Lung (tissue), 12 donors: ENCODE measurements at regions not wholly inside any gene's neighbourhood (a gene's known extent, or its start where the extent isn't known, plus 50 kb on each side); places are given as distances from the start of the nearest gene placed in this dataset. TPM values are rescaled to one million over a fixed set of nuclear protein-coding genes. Genes with fewer than 3 reads are reported as not detected.

Experiments used
- ATAC-seq: fragments of 200-7000 bp; cut with Tn5 transposase; one replicate; pipeline ENCODE4 v1.9.1; 2020; ENCODE audit warnings: moderate number of reproducible peaks; ENCODE audit not compliant: insufficient read depth, low FRiP score
- DNase-seq, 3 donors: peaks; one replicate each; pipeline ENCODE4 v3.0.0-alpha.2; 2013 to 2017
- H3K27ac ChIP-seq, 2 donors: one replicate each; pipeline ENCODE4 v1.5.1; 2013; ENCODE audit warnings: mild to moderate bottlenecking in 2 of 2, moderate library complexity in 2 of 2, control low read depth in 1 of 2, inconsistent platforms in 1 of 2, low read depth in 1 of 2, low read length in 1 of 2
- H3K27me3 ChIP-seq, 3 donors: one replicate each; pipeline ENCODE4 v1.5.1; 2013; ENCODE audit warnings: low read length in 2 of 3; ENCODE audit not compliant: control insufficient read depth in 3 of 3, insufficient read depth in 3 of 3
- H3K36me3 ChIP-seq, 4 donors: one replicate each; pipeline ENCODE4 v1.5.1; 2013; ENCODE audit warnings: low read length in 4 of 4, mild to moderate bottlenecking in 1 of 4, moderate library complexity in 1 of 4; ENCODE audit not compliant: control insufficient read depth in 4 of 4, insufficient read depth in 4 of 4
- H3K4me1 ChIP-seq, 5 donors: one replicate each; pipeline ENCODE4 v1.5.1; 2013; ENCODE audit warnings: low read length in 5 of 5, mild to moderate bottlenecking in 2 of 5, moderate library complexity in 1 of 5; ENCODE audit not compliant: control insufficient read depth in 5 of 5, insufficient read depth in 5 of 5
- H3K4me3 ChIP-seq: one replicate; pipeline ENCODE4 v1.5.1; 2013; ENCODE audit warnings: mild to moderate bottlenecking, control low read depth, moderate library complexity
- H3K9ac ChIP-seq, 2 donors: one replicate each; pipeline ENCODE4 v1.5.1; 2013; ENCODE audit warnings: low read length in 2 of 2, control low read depth in 1 of 2; ENCODE audit not compliant: insufficient read depth in 1 of 2
- H3K9me3 ChIP-seq, 4 donors: one replicate each; pipeline ENCODE4 v1.5.1; 2013; ENCODE audit warnings: low read length in 3 of 4, mild to moderate bottlenecking in 1 of 4, moderate library complexity in 1 of 4; ENCODE audit not compliant: control insufficient read depth in 4 of 4, insufficient read depth in 3 of 4
- CTCF ChIP-seq: IDR thresholded peaks from 2 replicates; pipeline ENCODE4 v1.5.1; 2012; ENCODE audit warnings: mild to moderate bottlenecking; ENCODE audit errors: control extremely low read depth, extremely low read depth
- WGBS, 2 donors: extraction: QIAGEN DNeasy Blood & Tissue Kit; methylation state at CpG; one replicate each; pipeline ENCODE4 v1.1.7; 2013; 5-methylcytosine and 5-hydroxymethylcytosine counted together
- small RNA-seq: library from RNA; depleted of rRNA; stranded (forward); fragments of <200 nt; gene quantifications from one replicate; pipeline ENCODE3, GENCODE V24; 2014; ENCODE audit warnings: low replicate concordance
- donor health status: control.
- donor health status: control.
- donor health status: Bipolar disorder and iron deficiency.
- donor health status: healthy.
- donor health status: DM: yes; HTN: yes; CAD: no.

GRCh38 chr5:129400395-129400983 is 59.6 kb upstream of the ADAMTS19 start:
- Histone ChIP-seq H3K36me3 (no peaks in the 10 kb centered on the region), H3K4me3 (no peak overlapping the region), H3K4me1 (no peaks in the 10 kb centered on the region), H3K27ac (no peak overlapping the region), H3K9me3 (no peaks in the 10 kb centered on the region), H3K9ac (no peak overlapping the region), H3K27me3 (no peaks in the 10 kb centered on the region)
- peak in 2 of 3 donors; percentile 20 to 29 for DNase-seq
- no peak for TF ChIP-seq CTCF
- ATAC-seq: no peak
- 51 to 60% methylated on average over 5 of the region's 5 CpGs for WGBS, 2 donors

GRCh38 chr5:129405222-129405621 is 54.9 kb upstream of the ADAMTS19 start:
- no peak for ATAC-seq
- Histone ChIP-seq H3K9ac (no peak overlapping the region), H3K4me3 (no peak overlapping the region), H3K4me1 (no peaks in the 10 kb centered on the region), H3K36me3 (no peaks in the 10 kb centered on the region), H3K9me3 (no peaks in the 10 kb centered on the region), H3K27me3 (no peaks in the 10 kb centered on the region), H3K27ac (no peak overlapping the region)
- TF ChIP-seq CTCF: no peak
- DNase-seq: no peak
- 63 to 71% methylated on average over 2 of the region's 2 CpGs for WGBS, 2 donors

- Histone ChIP-seq H3K9me3 (no peaks in the 10 kb centered on the region), H3K4me3 (no peak overlapping the region), H3K9ac (no peak overlapping the region), H3K4me1 (no peaks in the 10 kb centered on the region), H3K27me3 (peaks cover 0 to 3% (median 0%) of the 10 kb centered on the region in 3 donors), H3K36me3 (no peaks in the 10 kb centered on the region), H3K27ac (no peak overlapping the region)
- TF ChIP-seq CTCF: no peak
- ATAC-seq (no peak), DNase-seq (peak in 2 of 3 donors; percentile 15 to 47)
These were observed 53.7 kb upstream of the ADAMTS19 start for GRCh38 chr5:129406440-129406839.

Small RNAs in the stretch of these regions (small RNA-seq; reads per million reads assigned to genes)
- gene MIR4460: not detected
